ENCODE measurements at regions not wholly inside any gene's neighbourhood (a gene's known extent, or its start where the extent isn't known, plus 50 kb on each side); places are given as distances from the start of the nearest gene placed in this dataset.

DNA sequence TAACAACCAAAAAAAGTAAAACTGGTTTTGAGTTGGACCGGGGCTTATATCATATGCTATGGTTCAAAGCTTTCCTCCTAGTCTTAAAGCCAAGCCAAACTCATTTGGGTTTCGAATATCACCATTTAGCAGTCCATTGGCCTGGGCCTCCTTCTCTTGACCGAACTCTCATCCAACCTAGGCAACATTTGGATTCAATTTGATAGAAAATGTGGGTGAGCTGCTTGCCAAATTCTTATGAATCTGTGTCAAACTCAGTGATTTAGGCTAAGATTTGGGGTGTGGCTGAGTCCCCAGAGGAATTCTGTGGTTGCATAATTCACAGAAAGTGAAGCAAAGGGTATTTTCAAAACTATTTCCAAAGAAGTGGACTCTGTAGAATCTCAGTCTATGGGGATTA, 83.7 kb downstream of the BLID start:
- Histone ChIP-seq H3K4me1 (replicated peaks in 1 of 2) (no peaks in the 10 kb centered on the region), H3K4me3 (no peak overlapping the region), H3K9me3 (replicated peaks in 1 of 3) (no peaks in the 10 kb centered on the region), H3K27me3 (no peaks in the 10 kb centered on the region), H3K36me3 (replicated peaks in 1 of 2) (no peaks in the 10 kb centered on the region), H3K27ac (no peak overlapping the region)
- TF ChIP-seq CTCF (IDR thresholded peaks at IDR 0.05) (no peak), POLR2A (IDR thresholded peaks at IDR 0.05) (no peak)
- no peak for DNase-seq
- 73 to 90% (median 77%) methylated on average over 3 of the region's 3 CpGs for WGBS, 4 donors
- intact Hi-C loops (cut with DNase I): no loop called here

DNA sequence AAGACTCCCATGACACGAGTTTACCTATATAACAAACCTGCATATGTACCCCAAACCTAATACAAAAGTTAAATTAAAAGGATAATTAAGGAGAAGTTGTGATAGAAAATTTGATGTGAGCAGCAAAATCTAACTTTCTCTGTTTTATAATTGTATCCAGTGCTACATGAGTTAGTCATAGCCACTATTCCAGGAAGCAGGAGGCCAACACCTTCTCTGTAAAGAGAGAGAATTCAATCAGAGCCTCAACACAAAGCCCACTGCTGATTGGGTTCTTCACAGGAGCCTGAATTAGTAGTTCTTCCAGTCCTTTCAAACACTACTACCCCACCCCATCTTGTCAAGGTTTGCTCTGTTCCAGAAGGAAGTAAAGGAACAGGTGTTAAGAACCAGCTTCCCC, 84.2 kb downstream of the BLID start:
- intact Hi-C loops (cut with DNase I): no loop called here
- no peak for DNase-seq
- TF ChIP-seq CTCF (IDR thresholded peaks at IDR 0.05) (no peak), POLR2A (IDR thresholded peaks at IDR 0.05) (no peak)
- Histone ChIP-seq H3K4me3 (no peak overlapping the region), H3K27ac (no peak overlapping the region), H3K36me3 (replicated peaks in 1 of 2) (no peaks in the 10 kb centered on the region), H3K9me3 (replicated peaks in 1 of 3) (no peaks in the 10 kb centered on the region), H3K27me3 (no peaks in the 10 kb centered on the region), H3K4me1 (replicated peaks in 1 of 2) (no peaks in the 10 kb centered on the region)
- 81 to 87% (median 85%) methylated on average over 1 of the region's 1 CpG for WGBS, 4 donors

- 64 to 72% (median 66%) methylated on average over 3 of the region's 3 CpGs for WGBS, 4 donors
- H3K36me3 ChIP-seq (replicated peaks in 1 of 2): no peaks in the 10 kb centered on the region
- TF ChIP-seq CTCF (IDR thresholded peaks at IDR 0.05) (no peak), POLR2A (IDR thresholded peaks at IDR 0.05) (no peak)
- H3K4me3 ChIP-seq: no peak overlapping the region
- intact Hi-C loops (cut with DNase I): no loop called here
- H3K9me3 ChIP-seq (replicated peaks in 1 of 3): no peaks in the 10 kb centered on the region
- no peaks in the 10 kb centered on the region for H3K27me3 ChIP-seq
- no peak overlapping the region for H3K27ac ChIP-seq
- no peaks in the 10 kb centered on the region for H3K4me1 ChIP-seq (replicated peaks in 1 of 2)
- no peak for DNase-seq
Observed at GRCh38 chr11:122030286-122030685, 85.7 kb downstream of the BLID start.

GRCh38 chr11:122028545-122028944, 87.5 kb downstream of the BLID start:
- intact Hi-C loops (cut with DNase I): no loop called here
- Histone ChIP-seq H3K27ac (no peak overlapping the region), H3K9me3 (replicated peaks in 1 of 3) (no peaks in the 10 kb centered on the region), H3K36me3 (replicated peaks in 1 of 2) (no peaks in the 10 kb centered on the region), H3K27me3 (no peaks in the 10 kb centered on the region), H3K4me1 (replicated peaks in 1 of 2) (no peaks in the 10 kb centered on the region), H3K4me3 (no peak overlapping the region)
- no peak for DNase-seq
- WGBS, 4 donors: 78 to 90% (median 86%) methylated on average over 4 of the region's 4 CpGs
- TF ChIP-seq CTCF (IDR thresholded peaks at IDR 0.05) (no peak), POLR2A (IDR thresholded peaks at IDR 0.05) (no peak)

Measured in adrenal gland (tissue), 9 donors.